ENCODE measurements at regions not wholly inside any gene's neighbourhood (a gene's known extent, or its start where the extent isn't known, plus 50 kb on each side); places are given as distances from the start of the nearest gene placed in this dataset.

DNA sequence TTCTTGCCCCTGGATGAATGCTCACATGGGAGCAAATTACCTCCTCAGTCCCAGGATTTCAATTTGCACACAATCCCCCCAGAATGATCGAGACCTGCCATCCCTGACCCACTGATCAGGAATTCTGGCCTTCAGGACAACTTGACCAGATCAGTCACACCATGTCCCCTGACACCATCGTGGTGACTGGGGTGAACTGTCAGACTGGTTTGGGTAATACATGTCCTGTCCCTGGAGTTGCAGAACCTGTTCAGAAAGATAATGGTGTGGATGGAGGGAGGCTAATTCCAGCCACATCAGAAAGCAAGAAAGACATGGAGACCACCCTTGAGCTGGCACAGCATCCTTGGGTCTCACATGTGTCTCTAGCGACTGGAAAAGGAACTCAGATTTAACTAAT is 57.9 kb upstream of the TOP3B start:
- Histone ChIP-seq H3K4me2 (ENCODE audit: low read length) (no peak overlapping the region), H3K9me2 (ENCODE audit: insufficient read depth) (no peaks in the 10 kb centered on the region), H3K9me3 (ENCODE audit: control insufficient read depth in 1 of 2, insufficient read depth in 1 of 2, low read depth in 1 of 2, low read length in 2 of 2) (no peaks in the 10 kb centered on the region), H3K4me3 (replicated peaks in 1 of 2; ENCODE audit: low read depth in 1 of 2, low read length in 2 of 2) (no peak overlapping the region), H4K20me1 (ENCODE audit: insufficient read depth) (no peaks in the 10 kb centered on the region), H3K9ac (ENCODE audit: low read length) (no peak overlapping the region), H3K36me3 (ENCODE audit: control insufficient read depth in 1 of 2, insufficient read depth in 2 of 2, low read length in 2 of 2) (no peaks in the 10 kb centered on the region), H2AFZ (ENCODE audit: low read depth, low read length, poor library complexity, severe bottlenecking) (no peak overlapping the region), H3K27ac (ENCODE audit: low read depth, low read length) (no peak overlapping the region), H3K4me1 (ENCODE audit: control insufficient read depth in 1 of 2, insufficient read depth in 2 of 2, low read length in 2 of 2) (no peaks in the 10 kb centered on the region), H3K27me3 (ENCODE audit: insufficient read depth, low read length) (no peaks in the 10 kb centered on the region), H3K79me2 (ENCODE audit: insufficient read depth, low read length) (no peaks in the 10 kb centered on the region)
- CTCF ChIA-PET = no interaction called here
- RAD21 ChIA-PET (ENCODE audit: low non-redundant PET in 1 of 2, low total read pairs in 2 of 2, uncharacterized antibody in 2 of 2, unreplicated experiment in 2 of 2) = no interaction called here
- intact Hi-C loops (cut with micrococcal nuclease) = no loop called here
- no peak for DNase-seq (ENCODE audit: low read depth, low spot score)
- TF ChIP-seq, protein P1, sequence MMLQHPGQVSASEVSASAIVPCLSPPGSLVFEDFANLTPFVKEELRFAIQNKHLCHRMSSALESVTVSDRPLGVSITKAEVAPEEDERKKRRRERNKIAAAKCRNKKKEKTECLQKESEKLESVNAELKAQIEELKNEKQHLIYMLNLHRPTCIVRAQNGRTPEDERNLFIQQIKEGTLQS (IDR thresholded peaks at IDR 0.05) = no peak
- no peak for TF ChIP-seq CEBPB (IDR thresholded peaks at IDR 0.05; ENCODE audit: low read depth)
- TF ChIP-seq POLR2A (IDR thresholded peaks at IDR 0.05; ENCODE audit: borderline replicate concordance, extremely low read depth, insufficient read depth, insufficient read length) = no peak
- no peak for TF ChIP-seq SIN3A (IDR thresholded peaks at IDR 0.05; ENCODE audit: low read depth)
- no peak for TF ChIP-seq ZNF274 (IDR thresholded peaks at IDR 0.05; ENCODE audit: low read depth, low read length)
- TF ChIP-seq EGR1 (IDR thresholded peaks at IDR 0.05; ENCODE audit: low read depth) = no peak
- ATAC-seq = no peak
- POLR2A ChIA-PET = no interaction called here
- no TSS peak for BruUV-seq (replicated peaks)

GRCh38 chr22:22039286-22040074 is 56.9 kb upstream of the TOP3B start:
- POLR2A ChIA-PET = no interaction called here
- CTCF ChIA-PET = no interaction called here
- RAD21 ChIA-PET (ENCODE audit: low non-redundant PET in 1 of 2, low total read pairs in 2 of 2, uncharacterized antibody in 2 of 2, unreplicated experiment in 2 of 2) = no interaction called here
- H3K9me3 ChIP-seq (ENCODE audit: control insufficient read depth in 1 of 2, insufficient read depth in 1 of 2, low read depth in 1 of 2, low read length in 2 of 2) = no peaks in the 10 kb centered on the region
- H3K4me3 ChIP-seq (replicated peaks in 1 of 2; ENCODE audit: low read depth in 1 of 2, low read length in 2 of 2) = no peak overlapping the region
- no peaks in the 10 kb centered on the region for H3K4me1 ChIP-seq (ENCODE audit: control insufficient read depth in 1 of 2, insufficient read depth in 2 of 2, low read length in 2 of 2)
- no peak overlapping the region for H3K4me2 ChIP-seq (ENCODE audit: low read length)
- H2AFZ ChIP-seq (ENCODE audit: low read depth, low read length, poor library complexity, severe bottlenecking) = no peak overlapping the region
- H3K9ac ChIP-seq (ENCODE audit: low read length) = no peak overlapping the region
- TF ChIP-seq, protein P2, sequence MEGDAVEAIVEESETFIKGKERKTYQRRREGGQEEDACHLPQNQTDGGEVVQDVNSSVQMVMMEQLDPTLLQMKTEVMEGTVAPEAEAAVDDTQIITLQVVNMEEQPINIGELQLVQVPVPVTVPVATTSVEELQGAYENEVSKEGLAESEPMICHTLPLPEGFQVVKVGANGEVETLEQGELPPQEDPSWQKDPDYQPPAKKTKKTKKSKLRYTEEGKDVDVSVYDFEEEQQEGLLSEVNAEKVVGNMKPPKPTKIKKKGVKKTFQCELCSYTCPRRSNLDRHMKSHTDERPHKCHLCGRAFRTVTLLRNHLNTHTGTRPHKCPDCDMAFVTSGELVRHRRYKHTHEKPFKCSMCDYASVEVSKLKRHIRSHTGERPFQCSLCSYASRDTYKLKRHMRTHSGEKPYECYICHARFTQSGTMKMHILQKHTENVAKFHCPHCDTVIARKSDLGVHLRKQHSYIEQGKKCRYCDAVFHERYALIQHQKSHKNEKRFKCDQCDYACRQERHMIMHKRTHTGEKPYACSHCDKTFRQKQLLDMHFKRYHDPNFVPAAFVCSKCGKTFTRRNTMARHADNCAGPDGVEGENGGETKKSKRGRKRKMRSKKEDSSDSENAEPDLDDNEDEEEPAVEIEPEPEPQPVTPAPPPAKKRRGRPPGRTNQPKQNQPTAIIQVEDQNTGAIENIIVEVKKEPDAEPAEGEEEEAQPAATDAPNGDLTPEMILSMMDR (IDR thresholded peaks at IDR 0.05 in 2 of 3, conservative IDR thresholded peaks at IDR 0.05 in 1 of 3; ENCODE audit: borderline replicate concordance in 1 of 3, insufficient read depth in 1 of 3, low read depth in 2 of 3, low read length in 2 of 3) = no peak
- TF ChIP-seq FOSL1 (IDR thresholded peaks at IDR 0.05; ENCODE audit: low read depth) = no peak
- intact Hi-C loops (cut with micrococcal nuclease) = no loop called here
- H3K27me3 ChIP-seq (ENCODE audit: insufficient read depth, low read length) = no peaks in the 10 kb centered on the region
- no TSS peak for BruUV-seq (replicated peaks)
- no peak overlapping the region for H3K27ac ChIP-seq (ENCODE audit: low read depth, low read length)
- H3K9me2 ChIP-seq (ENCODE audit: insufficient read depth) = no peaks in the 10 kb centered on the region
- no peaks in the 10 kb centered on the region for H3K79me2 ChIP-seq (ENCODE audit: insufficient read depth, low read length)
- ATAC-seq (no peak), DNase-seq (ENCODE audit: low read depth, low spot score) (no peak)
- H3K36me3 ChIP-seq (ENCODE audit: control insufficient read depth in 1 of 2, insufficient read depth in 2 of 2, low read length in 2 of 2) = no peaks in the 10 kb centered on the region
- no peaks in the 10 kb centered on the region for H4K20me1 ChIP-seq (ENCODE audit: insufficient read depth)
